DND-41 (cell line): ENCODE measurements at regions not wholly inside any gene's neighbourhood (a gene's known extent, or its start where the extent isn't known, plus 50 kb on each side); places are given as distances from the start of the nearest gene placed in this dataset.

ENCODE experiments used
- ATAC-seq: fragments of 200-7000 bp; cut with Tn5 transposase; 3 replicates; pipeline ENCODE4 v1.9.1; 2021; ENCODE audit warnings: low read depth; ENCODE audit not compliant: insufficient read depth
- DNase-seq: peaks from one replicate; pipeline ENCODE4 v3.0.0-alpha.2; 2020
- H2AFZ ChIP-seq: 2 replicates; pipeline ENCODE4 v1.6.0; 2012; ENCODE audit warnings: low read depth, low read length
- H3K27ac ChIP-seq: 2 replicates; pipeline ENCODE4 v1.5.1; 2012; ENCODE audit warnings: low read length, inconsistent platforms
- H3K27me3 ChIP-seq: fragments of 200-600 bp; sonication (generic); 2 replicates; pipeline ENCODE4 v1.6.0; 2012; ENCODE audit warnings: low read length, mild to moderate bottlenecking, inconsistent platforms; ENCODE audit not compliant: insufficient read depth, poor library complexity
- H3K36me3 ChIP-seq: 2 replicates; pipeline ENCODE4 v1.5.1; 2012; ENCODE audit warnings: low read length, inconsistent platforms; ENCODE audit not compliant: insufficient read depth
- H3K4me1 ChIP-seq: 2 replicates; pipeline ENCODE4 v1.5.1; 2012; ENCODE audit warnings: mild to moderate bottlenecking, low read length; ENCODE audit not compliant: insufficient read depth
- H3K4me2 ChIP-seq: 2 replicates; pipeline ENCODE4 v1.6.0; 2012; ENCODE audit warnings: mild to moderate bottlenecking, moderate library complexity, low read length, inconsistent platforms; ENCODE audit not compliant: insufficient read depth
- H3K4me3 ChIP-seq, 2 experiments: fragments of 200-600 bp in 1 of 2; shearing (Covaris generic) in 1 of 2; 2 replicates each; pipeline ENCODE4 v1.5.1; 2012 to 2016; ENCODE audit warnings: inconsistent platforms in 2 of 2, low read length in 2 of 2, mild to moderate bottlenecking in 2 of 2, low read depth in 1 of 2, moderate library complexity in 1 of 2
- H3K79me2 ChIP-seq: 2 replicates; pipeline ENCODE4 v1.6.0; 2012; ENCODE audit warnings: low read length, inconsistent platforms; ENCODE audit not compliant: insufficient read depth
- H3K9ac ChIP-seq: 2 replicates; pipeline ENCODE4 v1.6.0; 2012; ENCODE audit warnings: low read depth, mild to moderate bottlenecking, inconsistent platforms, low read length, moderate library complexity
- H3K9me3 ChIP-seq: 2 replicates; pipeline ENCODE4 v1.5.1; 2012; ENCODE audit warnings: low read length, moderate library complexity, mild to moderate bottlenecking, inconsistent platforms; ENCODE audit not compliant: insufficient read depth, severe bottlenecking
- H4K20me1 ChIP-seq: 2 replicates; pipeline ENCODE4 v1.6.0; 2012; ENCODE audit warnings: low read length; ENCODE audit not compliant: insufficient read depth
- EZH2 ChIP-seq: IDR thresholded peaks from 3 replicates; pipeline ENCODE4 v1.6.1; 2012; ENCODE audit warnings: borderline replicate concordance, low read depth, mild to moderate bottlenecking, moderate library complexity, low read length, inconsistent platforms; ENCODE audit not compliant: severe bottlenecking
- TF ChIP-seq, protein P1 (sequence below): IDR thresholded peaks from 2 replicates; pipeline ENCODE4 v1.5.1; 2012; ENCODE audit warnings: borderline replicate concordance, low read length, moderate library complexity, mild to moderate bottlenecking; ENCODE audit not compliant: poor library complexity, severe bottlenecking; ENCODE audit errors: extremely low read depth

DNA sequence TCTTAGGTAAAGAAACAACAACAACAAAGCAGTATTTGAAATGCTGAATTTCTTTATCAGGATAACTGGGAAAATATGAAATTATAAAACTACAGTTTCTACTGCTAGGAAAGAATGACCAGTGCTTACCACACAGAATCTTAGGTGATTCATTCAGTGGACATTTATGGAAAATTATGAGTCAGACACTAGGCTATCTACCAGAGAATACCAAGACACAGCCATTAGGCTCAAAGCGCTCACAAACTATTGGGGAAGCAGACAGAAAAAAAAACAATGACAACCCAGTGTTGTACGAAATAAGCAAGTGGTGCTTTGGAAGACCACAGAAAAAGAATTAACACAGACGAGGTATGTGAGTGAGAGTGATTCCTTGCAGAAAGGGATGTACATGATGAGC is 1019.5 kb downstream of the PCDH9 start:
- 0 out of 2 replicates have a peak, but pooled peaks cover under 1% of the 10 kb centered on the region for H3K4me1 ChIP-seq
- no peak for TF ChIP-seq EZH2
- TF ChIP-seq, protein P1, sequence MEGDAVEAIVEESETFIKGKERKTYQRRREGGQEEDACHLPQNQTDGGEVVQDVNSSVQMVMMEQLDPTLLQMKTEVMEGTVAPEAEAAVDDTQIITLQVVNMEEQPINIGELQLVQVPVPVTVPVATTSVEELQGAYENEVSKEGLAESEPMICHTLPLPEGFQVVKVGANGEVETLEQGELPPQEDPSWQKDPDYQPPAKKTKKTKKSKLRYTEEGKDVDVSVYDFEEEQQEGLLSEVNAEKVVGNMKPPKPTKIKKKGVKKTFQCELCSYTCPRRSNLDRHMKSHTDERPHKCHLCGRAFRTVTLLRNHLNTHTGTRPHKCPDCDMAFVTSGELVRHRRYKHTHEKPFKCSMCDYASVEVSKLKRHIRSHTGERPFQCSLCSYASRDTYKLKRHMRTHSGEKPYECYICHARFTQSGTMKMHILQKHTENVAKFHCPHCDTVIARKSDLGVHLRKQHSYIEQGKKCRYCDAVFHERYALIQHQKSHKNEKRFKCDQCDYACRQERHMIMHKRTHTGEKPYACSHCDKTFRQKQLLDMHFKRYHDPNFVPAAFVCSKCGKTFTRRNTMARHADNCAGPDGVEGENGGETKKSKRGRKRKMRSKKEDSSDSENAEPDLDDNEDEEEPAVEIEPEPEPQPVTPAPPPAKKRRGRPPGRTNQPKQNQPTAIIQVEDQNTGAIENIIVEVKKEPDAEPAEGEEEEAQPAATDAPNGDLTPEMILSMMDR: no peak
- no peaks in the 10 kb centered on the region for H3K9me3 ChIP-seq
- H3K27ac ChIP-seq: no peak overlapping the region
- H3K4me3 ChIP-seq: no peak overlapping the region
- H3K79me2 ChIP-seq: no peaks in the 10 kb centered on the region
- no peak overlapping the region for H3K9ac ChIP-seq
- ATAC-seq (no peak), DNase-seq (no peak)
- no peaks in the 10 kb centered on the region for H4K20me1 ChIP-seq
- no peaks in the 10 kb centered on the region for H3K27me3 ChIP-seq
- no peaks in the 10 kb centered on the region for H3K36me3 ChIP-seq
- H2AFZ ChIP-seq: peak overlapping the region; percentile 30; the same call in 1 of the 2 replicates
- H3K4me2 ChIP-seq: no peak overlapping the region

DNA sequence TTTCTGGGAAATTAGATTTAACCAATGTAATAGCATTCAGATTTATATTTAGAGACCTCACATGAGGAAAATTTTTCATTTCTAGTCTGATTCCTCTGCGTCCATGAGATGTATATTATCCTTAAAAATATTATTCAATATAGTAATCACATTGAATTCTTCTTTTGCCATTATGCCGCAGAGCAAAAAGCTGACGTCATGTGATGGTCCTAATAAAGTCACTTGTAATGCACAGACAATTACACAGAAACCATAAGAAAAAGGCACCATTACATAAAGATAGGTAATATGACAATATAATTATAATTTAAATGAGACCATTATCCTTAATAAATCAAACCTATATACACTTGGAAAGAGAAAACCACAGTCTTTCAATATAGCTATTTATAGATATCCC is 1021.5 kb downstream of the PCDH9 start:
- H3K27ac ChIP-seq: no peak overlapping the region
- no peaks in the 10 kb centered on the region for H3K27me3 ChIP-seq
- no peak for ATAC-seq
- H3K36me3 ChIP-seq: no peaks in the 10 kb centered on the region
- H3K4me1 ChIP-seq: no peaks in the 10 kb centered on the region
- H3K4me3 ChIP-seq: no peak overlapping the region
- no peaks in the 10 kb centered on the region for H3K79me2 ChIP-seq
- no peak overlapping the region for H3K9ac ChIP-seq
- TF ChIP-seq, protein P1: no peak
- TF ChIP-seq EZH2: no peak
- no peak overlapping the region for H2AFZ ChIP-seq
- no peak overlapping the region for H3K4me2 ChIP-seq
- no peaks in the 10 kb centered on the region for H3K9me3 ChIP-seq
- no peaks in the 10 kb centered on the region for H4K20me1 ChIP-seq
- DNase-seq: no peak

DNA sequence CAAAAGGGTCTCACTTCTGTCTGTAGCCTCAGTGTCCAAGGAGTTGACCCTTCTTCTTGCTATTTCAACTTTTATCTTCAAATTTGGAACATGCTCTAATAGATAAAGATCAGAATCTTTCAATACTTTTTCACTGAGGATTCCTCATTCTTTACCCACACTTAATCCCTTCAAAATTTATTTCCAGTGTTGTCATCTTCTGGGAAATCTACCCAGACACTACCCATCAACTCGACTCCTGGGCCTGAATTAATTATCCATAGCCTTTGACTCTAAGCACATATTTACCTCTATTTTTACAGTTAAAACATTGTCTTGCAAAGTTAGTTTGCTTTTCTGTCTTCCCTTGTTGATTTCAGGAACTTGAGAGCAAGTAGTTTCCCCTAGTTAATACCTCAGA is 1022.5 kb downstream of the PCDH9 start:
- Histone ChIP-seq H3K27me3 (no peaks in the 10 kb centered on the region), H3K4me1 (no peaks in the 10 kb centered on the region), H2AFZ (no peak overlapping the region), H3K4me2 (no peak overlapping the region), H3K79me2 (no peaks in the 10 kb centered on the region), H3K4me3 (no peak overlapping the region), H4K20me1 (no peaks in the 10 kb centered on the region), H3K36me3 (no peaks in the 10 kb centered on the region), H3K27ac (no peak overlapping the region), H3K9ac (no peak overlapping the region), H3K9me3 (no peaks in the 10 kb centered on the region)
- ATAC-seq (no peak), DNase-seq (no peak)
- no peak for TF ChIP-seq EZH2
- TF ChIP-seq, protein P1: no peak

DNA sequence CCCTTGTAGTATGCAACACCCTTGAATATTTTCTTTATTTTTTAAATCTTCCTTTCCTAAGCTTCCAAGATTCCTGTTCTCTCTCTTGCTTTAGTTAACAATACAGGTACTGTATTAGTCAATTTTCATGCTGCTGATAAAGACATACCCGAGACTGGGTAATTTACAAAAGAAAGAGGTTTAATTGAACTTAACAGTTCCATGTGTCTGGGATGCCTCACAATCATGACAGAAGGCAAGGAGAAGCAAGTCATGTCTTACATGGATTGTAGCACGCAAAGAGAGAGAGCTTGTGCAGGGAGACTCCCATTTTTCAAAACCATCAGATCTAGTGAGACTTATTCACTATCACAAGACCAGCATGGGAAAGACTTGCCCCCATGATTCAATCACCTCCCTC is 1024.3 kb downstream of the PCDH9 start:
- DNase-seq (no peak), ATAC-seq (no peak)
- Histone ChIP-seq H3K4me2 (no peak overlapping the region), H3K9me3 (no peaks in the 10 kb centered on the region), H3K27ac (no peak overlapping the region), H3K36me3 (no peaks in the 10 kb centered on the region), H4K20me1 (no peaks in the 10 kb centered on the region), H3K79me2 (no peaks in the 10 kb centered on the region), H3K4me1 (no peaks in the 10 kb centered on the region), H3K9ac (no peak overlapping the region), H2AFZ (no peak overlapping the region), H3K4me3 (no peak overlapping the region), H3K27me3 (no peaks in the 10 kb centered on the region)
- TF ChIP-seq EZH2: no peak
- TF ChIP-seq, protein P1: no peak
